Mammary epithelial cell (primary cell): ENCODE measurements at regions not wholly inside any gene's neighbourhood (a gene's known extent, or its start where the extent isn't known, plus 50 kb on each side); places are given as distances from the start of the nearest gene placed in this dataset.

ENCODE experiments used
- CTCF ChIP-seq, 2 donors: IDR thresholded peaks in 1 of 2; conservative IDR thresholded peaks in 1 of 2; 2 replicates each; pipeline ENCODE4 v1.5.1; 2011 to 2012; ENCODE audit warnings: inconsistent platforms in 2 of 2, low read length in 2 of 2, mild to moderate bottlenecking in 2 of 2, control low read depth in 1 of 2, low read depth in 1 of 2; ENCODE audit not compliant: insufficient read depth in 1 of 2; ENCODE audit errors: extremely low read depth in 1 of 2
- EZH2 ChIP-seq: IDR thresholded peaks from 2 replicates; pipeline ENCODE4 v1.6.1; 2012; ENCODE audit warnings: low read length, inconsistent platforms, borderline replicate concordance

- TF ChIP-seq CTCF (conservative IDR thresholded peaks at IDR 0.05 in 1 of 2, IDR thresholded peaks at IDR 0.05 in 1 of 2; ENCODE audit: extremely low read depth in 1 of 2, insufficient read depth in 1 of 2, low read depth in 1 of 2, low read length in 2 of 2) (no peak), EZH2 (no peak)
These were observed 385.8 kb upstream of the RBFOX1 start for GRCh38 chr16:6946802-6947201.
